LHCN-M2 (cell line): ENCODE measurements at regions not wholly inside any gene's neighbourhood (a gene's known extent, or its start where the extent isn't known, plus 50 kb on each side); places are given as distances from the start of the nearest gene placed in this dataset.
A peak's percentile ranks its signal among the peaks of the same experiment; 100 is the strongest.

Source experiments
- DNase-seq: peaks from one replicate; pipeline ENCODE4 v3.0.0-alpha.2; 2012; ENCODE audit warnings: low read depth

DNA sequence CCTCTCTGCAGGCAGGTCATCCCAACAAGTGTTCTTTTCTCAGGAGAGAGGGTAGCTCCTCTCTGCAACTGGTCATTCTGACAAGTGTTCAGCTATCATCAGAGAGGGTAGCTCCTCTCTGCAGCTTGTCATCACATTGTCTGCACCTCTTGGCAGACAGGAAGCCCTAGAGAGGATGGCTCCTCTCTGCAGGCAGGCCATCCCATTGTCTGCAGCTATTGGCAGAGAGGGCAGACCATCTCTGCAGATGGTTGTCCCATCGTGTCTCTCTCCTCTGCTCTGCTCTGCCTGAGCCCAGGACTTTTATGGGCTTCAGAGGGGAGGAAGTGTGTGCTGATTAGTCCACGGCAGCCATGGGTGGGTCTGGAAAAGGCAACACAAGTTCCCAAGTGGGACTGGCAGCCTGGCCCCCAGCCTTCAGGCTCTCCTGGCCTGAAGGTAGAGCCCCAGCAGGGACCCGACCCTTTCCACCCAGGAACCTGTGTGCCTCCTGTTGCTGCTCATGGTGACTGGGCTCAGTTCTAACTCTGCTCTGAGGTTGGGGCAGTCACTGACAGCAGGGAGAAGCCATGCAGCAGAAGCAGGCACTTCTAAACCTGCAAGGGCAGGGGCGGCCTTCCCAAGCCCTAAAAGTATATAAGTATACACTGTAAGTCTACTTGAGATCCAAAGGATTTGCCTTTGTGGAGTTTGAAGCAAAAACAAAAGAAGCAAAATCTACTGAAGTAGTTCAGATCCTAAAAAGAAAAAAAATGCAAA is 637.9 kb downstream of the PLOD2 start:
- no peak for DNase-seq

- no peak for DNase-seq
Observed at GRCh38 chr3:145531548-145531947, 629.4 kb downstream of the PLOD2 start.

DNA sequence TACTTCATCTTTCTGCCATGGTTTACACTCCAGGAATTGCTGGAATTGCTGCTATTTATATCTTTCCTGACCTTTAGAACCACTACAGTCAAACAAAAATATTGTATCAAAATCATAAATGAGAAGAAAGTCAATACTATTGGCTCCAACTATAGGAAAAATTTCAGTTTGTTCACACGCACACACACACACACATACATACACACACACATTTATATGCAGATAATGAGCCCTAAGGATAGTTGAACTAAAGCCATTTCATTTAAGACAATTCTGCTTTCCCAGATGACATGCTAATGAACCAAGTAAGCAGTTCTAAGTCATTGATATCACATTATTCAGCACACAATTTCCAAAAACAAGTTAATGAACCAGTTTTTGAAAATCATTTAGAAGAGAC is 627.3 kb downstream of the PLOD2 start:
- no peak for DNase-seq

GRCh38 chr3:145536461-145536860 is 624.5 kb downstream of the PLOD2 start:
- no peak for DNase-seq

DNA sequence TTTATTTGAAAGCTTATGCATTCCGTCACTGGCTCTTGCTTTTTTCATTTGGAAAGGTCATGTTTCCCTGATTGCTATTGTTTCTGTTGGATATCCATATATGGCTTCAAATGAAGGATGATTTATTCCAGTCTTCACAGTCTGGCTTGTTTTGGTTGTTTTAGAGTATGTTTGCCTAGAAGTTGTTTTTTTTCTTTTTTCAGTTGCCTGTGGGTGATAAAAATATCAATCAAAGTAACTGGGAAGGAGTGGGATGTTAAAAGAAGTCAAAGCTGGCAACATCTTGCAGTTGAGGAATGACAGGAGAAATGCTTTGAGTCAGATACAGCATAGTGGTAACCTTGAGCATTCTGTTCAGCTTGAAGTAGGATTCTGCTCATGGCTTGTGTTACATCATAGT is 610.5 kb downstream of the PLOD2 start:
- DNase-seq: no peak

DNA sequence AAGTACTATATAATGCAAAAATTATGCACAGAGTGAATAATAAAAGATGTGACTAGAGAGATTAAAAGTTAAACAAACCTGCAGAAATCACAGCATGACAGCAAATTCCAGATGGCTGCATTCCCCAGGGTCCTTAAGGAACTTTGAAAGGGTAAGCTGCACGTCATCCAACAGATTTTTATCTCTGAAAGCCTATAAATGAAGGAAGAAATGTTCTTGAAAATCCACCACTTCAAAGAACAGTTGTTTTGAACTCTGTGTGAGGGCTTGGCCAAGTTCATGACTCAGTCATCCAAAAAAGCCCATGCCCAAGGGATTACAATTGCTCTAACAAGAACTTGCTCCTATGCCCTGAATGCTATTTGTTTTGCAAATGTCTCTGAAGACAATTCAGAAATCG is 603.6 kb downstream of the PLOD2 start:
- peak; percentile 27 for DNase-seq

- no peak for DNase-seq
Observed at GRCh38 chr3:145578471-145578870, 582.5 kb downstream of the PLOD2 start.

DNA sequence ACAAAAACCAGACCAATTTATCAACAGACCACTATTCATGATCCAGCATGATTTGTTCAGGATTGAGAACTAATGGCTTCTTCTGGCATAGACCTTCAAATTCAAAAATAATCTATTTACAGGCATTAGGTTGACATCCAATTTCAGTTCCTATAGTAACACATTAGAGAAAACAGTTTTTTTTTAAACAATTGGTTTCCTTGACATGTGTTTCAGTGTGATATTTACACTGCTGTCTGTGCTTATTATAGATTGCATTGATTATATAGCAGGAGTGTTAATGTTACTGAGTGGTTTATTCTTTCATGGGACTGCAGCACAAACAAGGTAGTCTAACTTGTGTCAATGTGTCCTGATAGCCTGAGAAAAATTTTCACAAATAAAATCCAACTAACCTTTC is 579.3 kb downstream of the PLOD2 start:
- DNase-seq: no peak

DNA sequence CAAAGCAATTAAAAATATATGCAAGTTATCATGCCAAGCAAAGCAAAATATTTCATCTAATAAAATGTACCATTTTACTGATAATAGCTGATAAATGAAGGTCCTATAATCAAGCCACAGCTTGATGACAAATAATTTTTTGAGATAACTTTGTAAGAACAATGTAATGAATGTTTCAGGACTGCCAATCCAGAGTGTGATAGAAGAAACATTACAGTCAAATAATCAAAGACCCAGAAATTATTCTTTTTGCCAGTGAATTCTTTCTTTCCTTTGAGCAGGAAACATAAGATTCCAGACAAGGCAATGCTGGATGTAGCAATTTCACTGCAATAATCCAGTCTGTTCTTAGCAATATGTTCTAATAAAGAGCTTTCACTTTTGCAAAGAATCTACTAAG is 556.1 kb downstream of the PLOD2 start:
- no peak for DNase-seq

DNA sequence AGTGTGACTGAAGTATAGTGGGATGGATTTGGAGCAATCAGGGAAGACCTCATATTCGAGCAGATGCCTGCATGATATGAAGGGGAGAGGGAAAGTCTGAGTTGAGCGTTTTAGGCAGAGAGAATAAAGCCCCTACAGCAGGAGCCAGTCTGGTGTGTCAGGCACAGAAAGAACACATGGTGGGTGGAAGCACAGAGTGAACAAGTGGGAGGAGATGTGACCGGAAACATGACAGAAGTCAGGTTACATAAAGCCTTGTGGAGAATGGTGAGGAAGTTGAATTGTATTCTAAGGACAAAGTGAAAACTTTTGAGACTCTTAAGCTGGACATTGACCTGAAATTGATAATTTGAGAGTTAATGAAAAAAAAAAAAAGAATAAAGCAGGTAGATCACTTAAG is 541.0 kb downstream of the PLOD2 start:
- DNase-seq: no peak

GRCh38 chr3:145620486-145620885 is 540.5 kb downstream of the PLOD2 start:
- DNase-seq: no peak

DNA sequence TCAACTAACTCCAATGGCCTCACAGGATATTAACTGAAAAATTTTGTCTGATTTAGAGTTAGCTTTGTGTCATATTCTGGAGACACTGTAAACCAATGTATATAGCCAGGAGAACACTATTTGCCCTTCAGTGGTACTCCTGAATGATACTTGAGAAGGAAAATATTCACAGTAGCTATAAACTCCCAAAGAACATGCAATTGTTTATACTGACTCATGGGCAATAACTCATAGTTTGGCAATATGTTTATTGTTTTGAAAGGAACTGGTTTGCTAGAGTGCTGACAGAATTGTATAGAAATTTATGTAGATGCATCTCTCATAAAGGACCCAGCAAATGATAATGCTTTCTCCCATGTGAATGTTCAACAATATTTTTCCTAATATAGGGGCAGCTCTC is 537.6 kb downstream of the PLOD2 start:
- DNase-seq: peak; percentile 4

GRCh38 chr3:145628211-145628610 is 532.8 kb downstream of the PLOD2 start:
- DNase-seq: no peak

- DNase-seq: no peak
Observed at GRCh38 chr3:145637105-145637504, 523.9 kb downstream of the PLOD2 start.

DNA sequence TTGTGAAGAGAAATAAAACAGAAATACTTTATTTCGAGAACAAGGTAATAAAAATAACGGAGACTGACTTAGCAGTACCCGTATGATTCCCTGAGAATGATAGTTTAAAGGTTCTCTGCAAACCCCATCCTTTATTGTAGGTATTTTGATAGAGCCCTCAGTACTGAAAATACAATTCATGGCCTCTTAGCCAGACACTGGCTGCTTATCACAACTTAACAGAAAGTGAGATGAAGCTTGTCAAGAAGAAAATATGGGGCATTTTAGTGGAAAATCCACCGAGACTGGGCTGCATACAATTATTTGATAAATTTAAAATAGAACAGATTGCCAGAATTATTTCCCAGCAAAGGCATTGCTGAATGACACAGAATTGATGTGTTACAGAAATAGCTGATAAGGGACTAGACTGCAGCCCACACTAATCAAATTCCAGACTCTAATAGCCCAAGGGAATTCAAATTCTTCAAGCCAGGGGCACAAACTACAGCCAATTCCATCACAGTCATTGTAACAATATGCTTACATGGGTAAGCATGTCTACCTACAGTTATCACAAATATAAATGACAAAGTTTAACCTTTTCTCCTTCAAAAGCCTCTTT is 521.9 kb downstream of the PLOD2 start:
- DNase-seq: no peak

DNA sequence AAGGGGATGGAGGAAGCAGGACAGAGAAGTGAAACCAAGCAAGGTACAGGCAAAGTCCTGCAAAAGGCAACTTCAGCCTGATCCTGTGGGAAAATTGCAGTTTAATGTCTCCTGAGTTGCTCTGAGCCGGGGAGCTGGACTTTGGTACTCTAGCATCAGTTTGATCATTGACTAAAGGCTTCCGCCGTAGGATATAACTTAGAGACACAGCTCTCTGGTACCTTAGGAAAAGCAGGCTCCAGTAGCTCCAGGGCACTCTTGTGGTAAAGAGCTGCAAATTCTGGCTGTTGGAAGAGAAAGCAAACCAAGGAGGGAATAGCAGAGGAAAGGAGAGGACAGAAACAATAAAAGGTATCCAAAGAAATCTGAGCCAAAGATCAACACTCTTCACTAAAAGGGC is 521.1 kb downstream of the PLOD2 start:
- no peak for DNase-seq

- DNase-seq: no peak
Observed at GRCh38 chr3:145648396-145648795, 512.6 kb downstream of the PLOD2 start.

DNA sequence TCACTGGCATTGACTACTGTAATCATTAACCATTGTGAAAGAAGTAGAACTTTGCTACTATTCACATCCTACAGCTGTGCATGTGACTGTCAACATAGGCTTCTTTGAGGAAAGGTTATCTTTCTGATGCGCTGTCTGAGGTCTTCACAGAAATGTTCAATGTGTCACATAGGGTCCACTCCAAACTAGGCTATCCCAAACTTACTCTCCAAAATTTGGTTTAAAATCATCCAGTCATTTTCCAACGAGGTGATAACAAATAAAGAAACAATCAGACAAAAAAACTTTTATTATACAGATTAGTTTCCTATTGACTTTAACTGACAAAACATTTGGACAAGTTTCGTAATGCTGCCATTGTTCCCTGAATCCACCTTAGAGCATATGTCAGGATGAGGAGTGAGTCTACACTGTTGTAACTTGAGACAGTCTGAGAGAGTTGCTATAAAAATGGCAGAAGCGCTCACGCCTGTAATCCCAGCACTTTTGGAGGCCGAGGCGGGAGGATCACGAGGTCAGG is 511.6 kb downstream of the PLOD2 start:
- no peak for DNase-seq

GRCh38 chr3:145650170-145650569 is 510.8 kb downstream of the PLOD2 start:
- no peak for DNase-seq

DNA sequence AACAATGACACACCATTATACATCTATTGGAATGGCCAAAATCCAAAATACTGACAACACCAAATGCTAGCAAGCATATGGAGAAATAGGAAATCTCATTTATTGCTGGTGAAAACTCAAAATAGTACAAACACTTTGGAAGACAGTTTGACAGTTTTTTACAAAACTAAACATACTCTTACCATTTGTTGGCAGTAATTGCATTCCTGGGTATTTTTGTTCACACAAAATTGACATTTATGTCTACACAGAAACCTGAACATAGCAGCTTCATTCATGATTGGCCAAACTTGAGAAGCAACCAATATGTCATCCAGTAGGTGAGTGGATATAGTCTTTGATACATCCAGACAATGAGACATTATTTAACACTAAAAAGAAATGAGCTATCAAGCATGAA is 489.9 kb downstream of the PLOD2 start:
- no peak for DNase-seq

DNA sequence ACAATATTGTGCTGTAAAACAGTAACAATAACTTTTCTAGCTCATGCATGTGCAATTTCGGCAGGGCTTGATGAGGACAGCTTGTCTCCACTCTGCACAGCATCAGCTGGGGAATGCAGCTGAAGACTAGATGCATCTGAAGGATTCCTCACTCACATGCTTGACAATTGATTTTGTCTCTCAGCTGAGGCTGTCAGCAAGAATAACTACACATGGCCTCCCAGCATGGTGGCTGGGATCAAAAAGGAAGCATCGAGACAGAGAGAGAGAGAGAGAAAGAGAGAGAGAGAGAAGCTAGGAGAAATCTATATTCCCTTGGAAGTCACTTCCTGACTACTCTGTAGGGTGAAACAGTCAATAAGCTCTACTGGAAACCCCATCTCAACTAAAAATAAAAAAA is 487.1 kb downstream of the PLOD2 start:
- DNase-seq: no peak

- peak; percentile 54 for DNase-seq
Observed at GRCh38 chr3:145678401-145678800, 482.6 kb downstream of the PLOD2 start.

- no peak for DNase-seq
Observed at GRCh38 chr3:145681181-145681580, 479.8 kb downstream of the PLOD2 start.
